ENCODE measurements at regions not wholly inside any gene's neighbourhood (a gene's known extent, or its start where the extent isn't known, plus 50 kb on each side); places are given as distances from the start of the nearest gene placed in this dataset.

DNA sequence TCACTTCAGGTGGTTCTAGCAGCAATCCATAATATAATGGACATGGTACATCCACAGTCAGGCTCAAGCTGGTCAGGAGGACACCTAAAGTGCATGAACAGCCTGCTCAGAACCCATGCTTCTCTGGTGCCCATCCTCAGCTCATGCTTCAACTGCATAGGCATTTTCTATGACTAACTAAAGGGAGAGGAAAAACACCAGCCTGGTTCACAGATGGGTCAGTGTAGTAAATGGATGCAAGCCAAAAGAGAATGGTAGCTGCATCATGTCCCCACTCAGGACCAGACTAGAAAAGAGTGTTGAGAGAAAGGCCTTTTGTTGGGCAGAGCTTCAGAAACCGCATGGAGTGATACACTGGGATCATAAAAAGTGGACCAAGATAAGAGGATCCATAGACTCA lies 556.6 kb downstream of the TLE1 start:
- H3K36me3 ChIP-seq (replicated peaks in 1 of 2; ENCODE audit: control insufficient read depth in 1 of 2, insufficient read depth in 2 of 2, low read length in 2 of 2) = no peaks in the 10 kb centered on the region
- H3K79me2 ChIP-seq (ENCODE audit: insufficient read depth, low read length) = no peaks in the 10 kb centered on the region
- intact Hi-C loops (cut with micrococcal nuclease; ENCODE audit: unreplicated experiment) (no loop called here), in situ Hi-C loops (cut with HindIII; ENCODE audit: extremely low pct_ligation_motif_present, low pct_unique_long_range_greater_than_20kb) (no loop called here)
- WGBS (ENCODE audit: low lambda C conversion rate) = 3% methylated on average over 1 of the region's 1 CpG
- TF ChIP-seq ZFYVE20 (CRISPR knock-in tag; IDR thresholded peaks at IDR 0.05; ENCODE audit: borderline replicate concordance, low read depth) (no peak), ZNF619 (CRISPR knock-in tag; IDR thresholded peaks at IDR 0.05) (no peak), ZNF207 (IDR thresholded peaks at IDR 0.05; ENCODE audit: borderline replicate concordance) (no peak), JUN (CRISPR knock-in tag; IDR thresholded peaks at IDR 0.05) (no peak), RCOR2 (CRISPR knock-in tag; IDR thresholded peaks at IDR 0.05) (no peak)
- TF ChIP-seq, protein P1, sequence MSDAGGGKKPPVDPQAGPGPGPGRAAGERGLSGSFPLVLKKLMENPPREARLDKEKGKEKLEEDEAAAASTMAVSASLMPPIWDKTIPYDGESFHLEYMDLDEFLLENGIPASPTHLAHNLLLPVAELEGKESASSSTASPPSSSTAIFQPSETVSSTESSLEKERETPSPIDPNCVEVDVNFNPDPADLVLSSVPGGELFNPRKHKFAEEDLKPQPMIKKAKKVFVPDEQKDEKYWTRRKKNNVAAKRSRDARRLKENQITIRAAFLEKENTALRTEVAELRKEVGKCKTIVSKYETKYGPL (CRISPR knock-in tag; IDR thresholded peaks at IDR 0.05) = no peak
- H3K9ac ChIP-seq (ENCODE audit: insufficient read depth, low read depth, low read length) = no peak overlapping the region
- H3K4me1 ChIP-seq (ENCODE audit: insufficient read depth, low read length) = no peaks in the 10 kb centered on the region
- no peak overlapping the region for H2AFZ ChIP-seq (ENCODE audit: low read length)
- ATAC-seq = no peak
- CTCF ChIA-PET (ENCODE audit: low intra/inter-chr PET ratio, low total read pairs) = no interaction called here
- H3K4me3 ChIP-seq (replicated peaks in 1 of 3; ENCODE audit: insufficient read depth in 1 of 3, low read depth in 2 of 3, low read length in 3 of 3) = no peak overlapping the region
- no peak overlapping the region for H3K4me2 ChIP-seq (ENCODE audit: low read depth, low read length)
- no peak overlapping the region for H3K27ac ChIP-seq (ENCODE audit: extremely low read length, insufficient read depth, low read length)
- H3K27me3 ChIP-seq (ENCODE audit: control insufficient read depth in 1 of 2, insufficient read depth in 2 of 2, low read length in 2 of 2) = no peaks in the 10 kb centered on the region
- POLR2A ChIA-PET = no interaction called here
- no peak for FAIRE-seq
- no TSS peak for BruUV-seq (replicated peaks)
- DNase-seq (ENCODE audit: low spot score) = no peak
- H3K9me3 ChIP-seq (ENCODE audit: low read length) = no peaks in the 10 kb centered on the region
- no peaks in the 10 kb centered on the region for H4K20me1 ChIP-seq (ENCODE audit: insufficient read depth, low read length)

GRCh38 chr9:81132318-81132717 lies 557.0 kb downstream of the TLE1 start:
- intact Hi-C loops (cut with micrococcal nuclease; ENCODE audit: unreplicated experiment) (no loop called here), in situ Hi-C loops (cut with HindIII; ENCODE audit: extremely low pct_ligation_motif_present, low pct_unique_long_range_greater_than_20kb) (no loop called here)
- no peak overlapping the region for H3K4me3 ChIP-seq (replicated peaks in 1 of 3; ENCODE audit: insufficient read depth in 1 of 3, low read depth in 2 of 3, low read length in 3 of 3)
- no peaks in the 10 kb centered on the region for H3K9me3 ChIP-seq (ENCODE audit: low read length)
- ATAC-seq (no peak), DNase-seq (ENCODE audit: low spot score) (no peak), FAIRE-seq (no peak)
- H4K20me1 ChIP-seq (ENCODE audit: insufficient read depth, low read length) = no peaks in the 10 kb centered on the region
- no peaks in the 10 kb centered on the region for H3K27me3 ChIP-seq (ENCODE audit: control insufficient read depth in 1 of 2, insufficient read depth in 2 of 2, low read length in 2 of 2)
- no peak overlapping the region for H3K4me2 ChIP-seq (ENCODE audit: low read depth, low read length)
- ChIA-PET POLR2A (no interaction called here), CTCF (ENCODE audit: low intra/inter-chr PET ratio, low total read pairs) (no interaction called here)
- H3K79me2 ChIP-seq (ENCODE audit: insufficient read depth, low read length) = no peaks in the 10 kb centered on the region
- no peak for TF ChIP-seq HMGA1 (CRISPR knock-in tag; conservative IDR thresholded peaks at IDR 0.05)
- no peak overlapping the region for H3K9ac ChIP-seq (ENCODE audit: insufficient read depth, low read depth, low read length)
- no peaks in the 10 kb centered on the region for H3K36me3 ChIP-seq (replicated peaks in 1 of 2; ENCODE audit: control insufficient read depth in 1 of 2, insufficient read depth in 2 of 2, low read length in 2 of 2)
- no TSS peak for BruUV-seq (replicated peaks)
- whole genome bisulfite sequencing (ENCODE audit: low lambda C conversion rate) = 4% methylated on average over 2 of the region's 2 CpGs
- H3K4me1 ChIP-seq (ENCODE audit: insufficient read depth, low read length) = no peaks in the 10 kb centered on the region
- no peak overlapping the region for H2AFZ ChIP-seq (ENCODE audit: low read length)
- no peak overlapping the region for H3K27ac ChIP-seq (ENCODE audit: extremely low read length, insufficient read depth, low read length)
